Neural cell (in vitro differentiated cells): ENCODE measurements at regions not wholly inside any gene's neighbourhood (a gene's known extent, or its start where the extent isn't known, plus 50 kb on each side); places are given as distances from the start of the nearest gene placed in this dataset.

ENCODE experiments used
- H2AFZ ChIP-seq: fragments of 200-600, 300-800 bp; sonication (generic), shearing (Covaris generic); 2 replicates; pipeline ENCODE4 v1.6.0; 2014; ENCODE audit warnings: low read depth, mild to moderate bottlenecking, antibody characterized with exemption, low read length, moderate library complexity
- H3F3A ChIP-seq: fragments of 200-600 bp; shearing (Covaris generic); 2 replicates; pipeline ENCODE4 v1.6.1; 2016; ENCODE audit warnings: mild to moderate bottlenecking, moderate library complexity, mixed read lengths, antibody characterized with exemption, low read length; ENCODE audit not compliant: insufficient read depth, poor library complexity, severe bottlenecking
- H3K27ac ChIP-seq: fragments of 200-600, 300-800 bp; sonication (generic), shearing (Covaris generic); 2 replicates; pipeline ENCODE4 v1.5.1; 2014; ENCODE audit warnings: mild to moderate bottlenecking, low read length, moderate library complexity
- H3K27me3 ChIP-seq: fragments of 300-800, 200-600 bp; sonication (generic), shearing (Covaris generic); 2 replicates; pipeline ENCODE4 v1.6.0; 2014; ENCODE audit warnings: mild to moderate bottlenecking, low read depth, low read length, moderate library complexity; ENCODE audit not compliant: insufficient read depth
- H3K36me3 ChIP-seq: fragments of 300-800, 200-600 bp; sonication (generic), shearing (Covaris generic); 2 replicates; pipeline ENCODE4 v1.5.1; 2014; ENCODE audit warnings: mild to moderate bottlenecking, antibody characterized with exemption, low read length, moderate library complexity; ENCODE audit not compliant: insufficient read depth
- H3K4me2 ChIP-seq: fragments of 300-800, 200-600 bp; sonication (generic), shearing (Covaris generic); 2 replicates; pipeline ENCODE4 v1.6.0; 2014; ENCODE audit warnings: mild to moderate bottlenecking, low read length
- H3K4me3 ChIP-seq: fragments of 300-800, 200-600 bp; sonication (generic), shearing (Covaris generic); 2 replicates; pipeline ENCODE4 v1.5.1; 2014; ENCODE audit warnings: mild to moderate bottlenecking, low read length, moderate library complexity
- H3K79me2 ChIP-seq: fragments of 200-600 bp; shearing (Covaris generic); replicated peaks from 2 replicates; pipeline ENCODE4 v1.6.0; 2014; ENCODE audit warnings: mild to moderate bottlenecking, low read length, moderate library complexity; ENCODE audit not compliant: insufficient read depth
- H3K9ac ChIP-seq: fragments of 300-800, 200-600 bp; sonication (generic), shearing (Covaris generic); 2 replicates; pipeline ENCODE4 v1.6.1; 2016; ENCODE audit warnings: mild to moderate bottlenecking, low read length, mixed read lengths
- H3K9me2 ChIP-seq: fragments of 200-600 bp; shearing (Covaris generic); 2 replicates; pipeline ENCODE4 v1.6.1; 2016; ENCODE audit warnings: mild to moderate bottlenecking, low read length, mixed read lengths; ENCODE audit not compliant: insufficient read depth
- H3K9me3 ChIP-seq: fragments of 200-600, 300-800 bp; sonication (generic), shearing (Covaris generic); 2 replicates; pipeline ENCODE4 v1.6.1; 2016; ENCODE audit warnings: mild to moderate bottlenecking, mixed run types, low read length, moderate library complexity, mixed read lengths
- H4K20me1 ChIP-seq: fragments of 200-600 bp; shearing (Covaris generic); 2 replicates; pipeline ENCODE4 v1.6.1; 2016; ENCODE audit warnings: mild to moderate bottlenecking, mixed run types; ENCODE audit not compliant: insufficient read depth
- CTCF ChIP-seq: fragments of 450-650 bp; IDR thresholded peaks from 2 replicates; pipeline ENCODE4 v1.5.1; 2014; ENCODE audit warnings: antibody characterized with exemption, mild to moderate bottlenecking, moderate library complexity; ENCODE audit not compliant: poor library complexity, severe bottlenecking
- EP300 ChIP-seq: fragments of 450-650 bp; conservative IDR thresholded peaks from 2 replicates; pipeline ENCODE4 v1.6.1; 2014; ENCODE audit warnings: antibody characterized with exemption, mild to moderate bottlenecking, moderate library complexity; ENCODE audit not compliant: poor library complexity, severe bottlenecking
- EZH2 ChIP-seq: fragments of 200-600, 300-800 bp; shearing (Covaris generic), sonication (generic); IDR thresholded peaks from 2 replicates; pipeline ENCODE4 v1.6.1; 2014; ENCODE audit warnings: antibody characterized with exemption, low read length, borderline replicate concordance, mild to moderate bottlenecking; ENCODE audit not compliant: insufficient read depth, poor library complexity, severe bottlenecking
- MXI1 ChIP-seq: fragments of 450-650 bp; conservative IDR thresholded peaks from 2 replicates; pipeline ENCODE4 v1.6.1; 2014; ENCODE audit warnings: antibody characterized with exemption, mild to moderate bottlenecking; ENCODE audit not compliant: poor library complexity, severe bottlenecking
- POLR2AphosphoS5 ChIP-seq: IDR thresholded peaks from 2 replicates; pipeline ENCODE4 v1.6.1; 2012
- RAD21 ChIP-seq: fragments of 450-650 bp; conservative IDR thresholded peaks from 2 replicates; pipeline ENCODE4 v1.6.1; 2014; ENCODE audit warnings: antibody characterized with exemption, mild to moderate bottlenecking, moderate library complexity
- REST ChIP-seq: IDR thresholded peaks from 2 replicates; pipeline ENCODE4 v1.6.1; 2012; ENCODE audit warnings: borderline replicate concordance
- SMC3 ChIP-seq: fragments of 450-650 bp; conservative IDR thresholded peaks from 2 replicates; pipeline ENCODE4 v1.6.1; 2014; ENCODE audit warnings: antibody characterized with exemption, mild to moderate bottlenecking, moderate library complexity; ENCODE audit not compliant: poor library complexity
- TAF1 ChIP-seq: IDR thresholded peaks from 2 replicates; pipeline ENCODE4 v1.6.1; 2012; ENCODE audit warnings: low read depth

- H3K4me3 ChIP-seq = no peak overlapping the region
- H2AFZ ChIP-seq = no peak overlapping the region
- no peaks in the 10 kb centered on the region for H3F3A ChIP-seq
- no peaks in the 10 kb centered on the region for H3K27me3 ChIP-seq
- no peaks in the 10 kb centered on the region for H3K9me2 ChIP-seq
- no peaks in the 10 kb centered on the region for H3K36me3 ChIP-seq
- H3K4me2 ChIP-seq = no peak overlapping the region
- no peaks in the 10 kb centered on the region for H3K9me3 ChIP-seq
- TF ChIP-seq REST = no peak
- TF ChIP-seq EP300 = no peak
- TF ChIP-seq SMC3 = no peak
- TF ChIP-seq TAF1 = no peak
- no peak for TF ChIP-seq EZH2
- no peak for TF ChIP-seq RAD21
- TF ChIP-seq MXI1 = no peak
- TF ChIP-seq CTCF = no peak
- no peak for TF ChIP-seq POLR2AphosphoS5
- H3K9ac ChIP-seq = no peak overlapping the region
- H3K27ac ChIP-seq = no peak overlapping the region
- no peaks in the 10 kb centered on the region for H4K20me1 ChIP-seq
- no peaks in the 10 kb centered on the region for H3K79me2 ChIP-seq
Measured at GRCh38 chr1:17965515-17966100, 142.0 kb upstream of the IGSF21 start.

- H4K20me1 ChIP-seq = no peaks in the 10 kb centered on the region
- H2AFZ ChIP-seq = no peak overlapping the region
- no peak overlapping the region for H3K4me2 ChIP-seq
- no peak overlapping the region for H3K4me3 ChIP-seq
- H3K27ac ChIP-seq = no peak overlapping the region
- no peaks in the 10 kb centered on the region for H3K36me3 ChIP-seq
- TF ChIP-seq TAF1 (no peak), SMC3 (no peak), RAD21 (no peak), CTCF (no peak), EP300 (no peak), REST (no peak), MXI1 (no peak), POLR2AphosphoS5 (no peak), EZH2 (no peak)
- no peaks in the 10 kb centered on the region for H3F3A ChIP-seq
- H3K9me3 ChIP-seq = no peaks in the 10 kb centered on the region
- no peaks in the 10 kb centered on the region for H3K9me2 ChIP-seq
- no peaks in the 10 kb centered on the region for H3K27me3 ChIP-seq
- no peak overlapping the region for H3K9ac ChIP-seq
- no peaks in the 10 kb centered on the region for H3K79me2 ChIP-seq
Measured at GRCh38 chr1:17966341-17966740, 141.3 kb upstream of the IGSF21 start.
